Skin of body (tissue), 1 donor: ENCODE measurements at regions not wholly inside any gene's neighbourhood (a gene's known extent, or its start where the extent isn't known, plus 50 kb on each side); places are given as distances from the start of the nearest gene placed in this dataset.
A peak's percentile ranks its signal among the peaks of the same experiment; 100 is the strongest.
"Not testable (repeated sequence)": the region's sequence is repeated elsewhere in the genome, so short reads cannot be mapped to it uniquely, and the experiment has no call there.

Source experiments
- DNase-seq: peaks from one replicate; lab custom pipeline; 2025; lab: John Stamatoyannopoulos, UW

GRCh38 chr2:192524214-192524613 is 329.5 kb upstream of the TMEFF2 start:
- DNase-seq, result not testable (repeated sequence)

GRCh38 chr2:192515937-192516336 is 321.2 kb upstream of the TMEFF2 start:
- no peak for DNase-seq

GRCh38 chr2:192513575-192513974 is 318.8 kb upstream of the TMEFF2 start:
- no peak for DNase-seq

- not testable (repeated sequence) for DNase-seq
These were observed 313.2 kb upstream of the TMEFF2 start for GRCh38 chr2:192507836-192508450.

GRCh38 chr2:192500550-192501200 is 305.9 kb upstream of the TMEFF2 start:
- DNase-seq, result no peak

GRCh38 chr2:192499476-192499875 is 304.7 kb upstream of the TMEFF2 start:
- no peak for DNase-seq

GRCh38 chr2:192498747-192499146 is 304.0 kb upstream of the TMEFF2 start:
- DNase-seq, result no peak

GRCh38 chr2:192488158-192488557 is 293.4 kb upstream of the TMEFF2 start:
- not testable (repeated sequence) for DNase-seq

- DNase-seq, result no peak
These were observed 292.9 kb upstream of the TMEFF2 start for GRCh38 chr2:192487636-192488035.

GRCh38 chr2:192484903-192485302 is 290.2 kb upstream of the TMEFF2 start:
- no peak for DNase-seq

- DNase-seq, result no peak
These were observed 286.3 kb upstream of the TMEFF2 start for GRCh38 chr2:192480984-192481383.

- DNase-seq, result no peak
These were observed 278.6 kb upstream of the TMEFF2 start for GRCh38 chr2:192473331-192473730.

- DNase-seq, result no peak
These were observed 277.2 kb upstream of the TMEFF2 start for GRCh38 chr2:192471982-192472381.

- peak; percentile 26 for DNase-seq
These were observed 274.9 kb upstream of the TMEFF2 start for GRCh38 chr2:192469612-192470011.

- no peak for DNase-seq
These were observed 273.4 kb upstream of the TMEFF2 start for GRCh38 chr2:192467953-192468660.

GRCh38 chr2:192465141-192465540 is 270.4 kb upstream of the TMEFF2 start:
- no peak for DNase-seq

- no peak for DNase-seq
These were observed 264.7 kb upstream of the TMEFF2 start for GRCh38 chr2:192459422-192459821.

GRCh38 chr2:192448881-192449280 is 254.1 kb upstream of the TMEFF2 start:
- no peak for DNase-seq

GRCh38 chr2:192444286-192444838 is 249.6 kb upstream of the TMEFF2 start:
- no peak for DNase-seq

- peak; percentile 27 for DNase-seq
These were observed 249.1 kb upstream of the TMEFF2 start for GRCh38 chr2:192443831-192444230.

- DNase-seq, result no peak
These were observed 243.5 kb upstream of the TMEFF2 start for GRCh38 chr2:192438239-192438638.

GRCh38 chr2:192437653-192438052 is 242.9 kb upstream of the TMEFF2 start:
- DNase-seq, result no peak
